GM12892 (cell line): ENCODE measurements at regions not wholly inside any gene's neighbourhood (a gene's known extent, or its start where the extent isn't known, plus 50 kb on each side); places are given as distances from the start of the nearest gene placed in this dataset.

ENCODE experiments used
- DNase-seq: peaks from one replicate; pipeline ENCODE4 v3.0.0; 2011; ENCODE audit not compliant: insufficient read length
- FAIRE-seq: peaks from 2 replicates; lab custom pipeline; 2011; peaks lifted over from hg19 to GRCh38; lab: Jason Lieb, UNC
- POLR2A ChIP-seq: IDR thresholded peaks from 2 replicates; pipeline ENCODE4 v1.6.1; 2011; ENCODE audit warnings: low read depth, low read length, control low read depth
- POLR2AphosphoS5 ChIP-seq: IDR thresholded peaks from 2 replicates; pipeline ENCODE4 v1.6.1; 2011; ENCODE audit warnings: low read depth, low read length, control low read depth
- TAF1 ChIP-seq: IDR thresholded peaks from 2 replicates; pipeline ENCODE4 v1.6.1; 2011; ENCODE audit warnings: low read depth, mild to moderate bottlenecking, control low read depth, low read length, borderline replicate concordance

- TF ChIP-seq POLR2AphosphoS5 (no peak), TAF1 (no peak), POLR2A (no peak)
- DNase-seq (no peak), FAIRE-seq (no peak)
These were observed 137.5 kb upstream of the HMHB1 start for GRCh38 chr5:143674469-143674786.

- DNase-seq = no peak
- no peak for FAIRE-seq
- no peak for TF ChIP-seq POLR2AphosphoS5
- TF ChIP-seq POLR2A = no peak
- no peak for TF ChIP-seq TAF1
These were observed 138.1 kb upstream of the HMHB1 start for GRCh38 chr5:143673676-143674468.

- no peak for TF ChIP-seq POLR2AphosphoS5
- no peak for TF ChIP-seq TAF1
- TF ChIP-seq POLR2A = no peak
These were observed 139.2 kb upstream of the HMHB1 start for GRCh38 chr5:143672806-143673205.

GRCh38 chr5:143671674-143672569, 140.0 kb upstream of the HMHB1 start:
- no peak for FAIRE-seq
- no peak for DNase-seq
- TF ChIP-seq POLR2AphosphoS5 (no peak), POLR2A (no peak), TAF1 (no peak)

More at GRCh38 chr5:143672806-143673205, 139.2 kb upstream of the HMHB1 start:
- FAIRE-seq (no peak), DNase-seq (no peak)

GRCh38 chr5:143671021-143671420, 140.9 kb upstream of the HMHB1 start:
- TF ChIP-seq POLR2A (no peak), TAF1 (no peak), POLR2AphosphoS5 (no peak)
- DNase-seq (no peak), FAIRE-seq (no peak)

- no peak for FAIRE-seq
- no peak for DNase-seq
- TF ChIP-seq POLR2AphosphoS5 (no peak), TAF1 (no peak), POLR2A (no peak)
These were observed 146.1 kb upstream of the HMHB1 start for GRCh38 chr5:143665866-143666265.

GRCh38 chr5:143664623-143665022, 147.3 kb upstream of the HMHB1 start:
- FAIRE-seq = no peak
- TF ChIP-seq TAF1 = no peak
- TF ChIP-seq POLR2A = no peak
- TF ChIP-seq POLR2AphosphoS5 = no peak

GRCh38 chr5:143663872-143664271, 148.1 kb upstream of the HMHB1 start:
- TF ChIP-seq TAF1 (no peak), POLR2AphosphoS5 (no peak), POLR2A (no peak)
- DNase-seq (no peak), FAIRE-seq (no peak)

More at GRCh38 chr5:143664623-143665022, 147.3 kb upstream of the HMHB1 start:
- no peak for DNase-seq

- no peak for DNase-seq
- TF ChIP-seq POLR2A = no peak
- no peak for TF ChIP-seq POLR2AphosphoS5
- TF ChIP-seq TAF1 = no peak
- no peak for FAIRE-seq
These were observed 149.9 kb upstream of the HMHB1 start for GRCh38 chr5:143662020-143662419.

GRCh38 chr5:143660625-143661024, 151.3 kb upstream of the HMHB1 start:
- TF ChIP-seq TAF1 (no peak), POLR2AphosphoS5 (no peak), POLR2A (no peak)
- DNase-seq = no peak
- no peak for FAIRE-seq

GRCh38 chr5:143659599-143660238, 152.2 kb upstream of the HMHB1 start:
- TF ChIP-seq POLR2AphosphoS5 (no peak), POLR2A (no peak), TAF1 (no peak)
- no peak for DNase-seq
- no peak for FAIRE-seq

GRCh38 chr5:143658956-143659355, 153.0 kb upstream of the HMHB1 start:
- FAIRE-seq (no peak), DNase-seq (no peak)
- TF ChIP-seq POLR2A (no peak), TAF1 (no peak), POLR2AphosphoS5 (no peak)
